Gastrocnemius medialis (tissue), 4 donors: ENCODE measurements at regions not wholly inside any gene's neighbourhood (a gene's known extent, or its start where the extent isn't known, plus 50 kb on each side); places are given as distances from the start of the nearest gene placed in this dataset.

ENCODE experiments used
- CTCF ChIP-seq, 5 experiments: fragments of 450-650 bp in 3 of 5; fragments of 200-600 bp in 2 of 5; sonication (generic) in 2 of 5; IDR thresholded peaks in 4 of 5; conservative IDR thresholded peaks in 1 of 5; 1 replicate in 4 of 5; 2 replicates in 1 of 5; pipeline ENCODE4 v1.5.1; 2016 to 2019; ENCODE audit warnings: antibody characterized with exemption in 5 of 5, mild to moderate bottlenecking in 3 of 5, moderate library complexity in 3 of 5
- POLR2A ChIP-seq, 2 donors: fragments of 450-650 bp; IDR thresholded peaks; one replicate each; pipeline ENCODE4 v1.6.1; 2017; ENCODE audit warnings: antibody characterized with exemption in 2 of 2, mild to moderate bottlenecking in 2 of 2, moderate library complexity in 2 of 2

GRCh38 chr12:86787419-86787818, 531.2 kb upstream of the MGAT4C start:
- TF ChIP-seq CTCF (IDR thresholded peaks at IDR 0.05 in 4 of 5, conservative IDR thresholded peaks at IDR 0.05 in 1 of 5), result no peak
- no peak for TF ChIP-seq POLR2A (IDR thresholded peaks at IDR 0.05)
